ENCODE measurements at regions not wholly inside any gene's neighbourhood (a gene's known extent, or its start where the extent isn't known, plus 50 kb on each side); places are given as distances from the start of the nearest gene placed in this dataset.

DNA sequence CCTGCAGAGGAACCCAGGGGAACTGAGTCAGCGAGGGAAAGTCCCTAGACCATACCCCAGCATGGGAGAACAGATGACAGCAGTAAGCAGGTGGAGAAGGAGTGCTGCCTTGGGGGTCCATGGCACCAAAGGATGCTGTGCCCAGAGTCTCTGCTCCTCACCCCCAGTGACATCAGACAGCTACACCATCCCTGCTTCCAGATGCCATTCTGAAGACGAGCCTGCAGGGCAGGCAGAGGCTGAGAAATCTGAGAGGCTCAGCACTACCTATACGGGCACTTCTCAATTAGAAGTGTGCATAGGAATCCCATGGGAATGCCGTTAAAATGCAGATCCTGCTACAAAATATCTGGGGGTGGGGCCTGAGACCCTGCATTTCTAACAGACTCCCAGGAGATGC is 211.3 kb upstream of the NSMCE3 start:
- DNase-seq: no peak

DNA sequence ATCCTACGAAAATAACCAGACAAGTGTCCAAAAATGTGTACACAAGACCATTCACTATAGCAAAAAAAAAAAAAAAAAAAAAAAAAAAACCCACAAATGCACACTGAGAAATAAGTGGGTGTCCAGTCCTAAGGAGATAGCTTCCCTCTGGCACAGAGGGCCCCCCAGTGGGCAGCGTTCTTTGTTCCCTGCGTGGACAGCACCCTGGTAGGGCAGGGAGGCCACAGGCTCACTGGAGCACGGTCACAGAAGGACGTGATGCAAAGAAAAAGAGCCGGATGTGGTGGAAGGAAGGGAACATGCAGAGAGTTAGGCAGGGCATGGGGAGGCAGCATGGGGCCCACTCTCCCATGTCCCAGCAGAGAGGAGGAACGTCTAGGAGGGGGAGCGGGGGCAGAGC is 210.7 kb upstream of the NSMCE3 start:
- DNase-seq: no peak

DNA sequence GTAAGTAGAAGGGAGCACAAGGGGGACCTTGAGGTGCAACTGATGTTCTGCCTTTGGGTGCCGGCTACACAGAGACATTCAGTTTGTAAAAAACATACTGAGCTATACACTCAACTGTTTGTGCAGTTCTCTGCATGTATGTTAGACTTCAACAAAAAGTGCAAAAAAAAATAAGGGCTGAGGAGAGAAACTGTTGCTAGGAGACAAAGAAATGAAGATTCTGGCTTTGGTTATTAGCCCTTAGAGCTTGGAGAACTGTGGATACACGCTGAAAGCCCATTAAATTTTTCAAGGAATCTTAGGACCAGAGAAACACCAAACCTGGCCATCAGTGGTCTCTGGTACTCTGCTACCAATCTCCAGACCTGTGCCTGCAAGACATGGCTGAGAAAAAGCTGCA is 207.6 kb upstream of the NSMCE3 start:
- no peak for DNase-seq

DNA sequence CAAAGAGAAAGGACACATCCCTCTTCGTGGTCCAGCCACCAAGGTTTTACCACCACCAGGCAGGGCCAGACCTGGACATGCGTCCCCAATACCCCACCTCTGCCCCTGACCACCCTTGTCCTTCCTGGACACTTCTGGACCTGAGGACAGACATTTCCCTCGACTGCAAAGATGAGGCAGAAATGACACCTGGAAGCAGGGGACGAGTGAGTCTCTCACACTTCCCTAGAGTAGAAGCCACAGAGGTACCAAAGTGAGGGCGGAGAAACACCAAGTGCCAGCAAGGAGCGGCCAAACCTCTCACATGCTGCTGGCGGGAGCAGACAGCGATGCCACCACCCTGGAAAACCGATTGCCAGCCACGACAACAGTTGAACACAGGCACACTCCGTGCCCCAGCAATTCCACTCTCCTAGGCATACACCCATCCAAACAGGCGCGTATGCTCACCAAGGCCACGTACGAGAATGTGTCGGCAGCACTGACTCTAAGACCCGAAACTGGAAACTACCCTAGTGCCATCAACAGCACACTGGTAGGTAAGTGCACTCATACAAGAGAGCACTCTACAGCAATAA is 207.0 kb upstream of the NSMCE3 start:
- DNase-seq: no peak

DNA sequence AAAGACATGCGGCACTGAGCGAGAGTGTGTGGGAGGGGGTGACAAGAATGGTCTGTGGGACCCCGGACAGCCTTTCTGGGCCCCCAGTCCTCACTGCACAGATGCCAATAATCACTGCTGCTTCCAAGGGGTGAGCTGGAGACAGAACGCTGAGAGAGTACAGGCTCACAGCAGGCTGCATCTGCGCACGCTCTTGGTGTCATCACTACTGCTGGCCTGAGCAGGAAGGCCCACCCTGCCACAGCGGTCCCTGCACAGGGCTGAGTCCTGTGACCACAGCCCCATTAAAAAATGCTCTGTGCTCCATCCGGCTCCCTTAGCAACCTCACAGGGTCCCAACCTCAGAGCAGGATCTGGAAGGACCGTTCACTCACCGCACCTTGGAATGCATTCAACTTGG is 205.5 kb upstream of the NSMCE3 start:
- no peak for DNase-seq

DNA sequence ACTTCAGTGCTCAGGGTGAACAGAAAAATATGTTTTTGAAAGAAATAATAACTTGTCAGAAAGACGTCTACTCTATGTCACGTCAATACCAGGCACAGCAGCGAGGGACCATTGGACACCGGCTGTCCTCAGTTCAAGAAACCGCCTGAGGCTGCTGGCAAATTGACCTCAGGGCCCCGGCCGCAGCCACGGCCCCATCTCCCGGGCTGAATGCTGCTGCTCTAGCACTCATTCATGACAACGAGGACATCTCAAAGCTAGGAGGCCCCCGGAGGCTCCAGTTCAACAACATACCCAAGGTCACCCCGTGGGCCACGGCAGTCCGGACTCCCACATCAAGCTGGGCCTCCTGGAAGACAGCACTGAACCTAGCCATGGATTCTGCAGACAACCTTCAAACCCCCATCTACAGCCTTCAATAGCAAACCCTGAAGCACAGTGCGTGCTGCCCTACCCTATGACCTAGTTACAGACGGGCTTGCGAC is 204.0 kb upstream of the NSMCE3 start:
- no peak for DNase-seq

DNA sequence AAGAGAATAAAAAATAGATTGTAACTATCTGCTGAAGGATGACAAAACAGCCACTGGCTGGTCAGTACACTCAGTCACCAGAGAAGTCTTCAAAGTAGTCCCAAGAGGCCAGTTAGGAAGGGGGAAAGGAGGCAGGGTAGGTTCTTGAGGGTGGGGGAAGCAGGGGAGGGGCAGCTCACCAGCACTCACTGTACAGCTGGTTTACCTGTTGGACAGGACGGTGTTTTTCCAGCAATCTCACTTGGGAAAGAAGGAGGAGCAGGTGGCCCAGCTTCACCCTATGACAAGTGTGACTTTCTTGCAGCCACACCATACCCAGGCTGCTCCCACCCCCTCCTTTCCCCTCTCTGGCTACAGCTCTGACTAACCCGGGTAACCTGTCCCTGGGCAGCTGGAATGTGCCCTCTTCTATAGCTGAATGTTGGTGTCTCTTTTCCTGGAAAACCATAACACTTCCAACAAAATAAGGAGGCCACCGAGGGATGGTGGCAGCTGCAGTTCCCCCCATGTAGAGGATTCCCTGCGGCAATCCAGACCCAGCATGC is 203.4 kb upstream of the NSMCE3 start:
- no peak for DNase-seq

DNA sequence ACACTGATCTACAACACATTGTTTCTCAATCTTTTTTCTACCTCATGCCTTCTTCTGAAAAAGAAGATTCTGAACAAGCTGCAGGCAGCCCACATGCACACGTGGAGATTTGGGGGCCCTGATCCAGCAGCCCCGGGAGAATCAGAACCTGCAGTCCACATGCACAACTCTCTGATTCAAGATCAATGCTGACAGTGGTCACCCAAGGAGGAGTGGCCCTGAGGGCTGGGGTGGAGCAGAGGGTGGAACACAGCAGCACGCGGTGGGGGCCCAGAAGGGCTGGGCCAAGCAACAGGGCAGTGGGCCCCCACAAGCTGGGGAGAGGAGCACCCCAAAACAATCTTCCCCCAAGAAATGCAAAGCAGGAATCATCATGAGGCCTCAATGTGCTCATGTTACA is 202.1 kb upstream of the NSMCE3 start:
- DNase-seq: no peak

DNA sequence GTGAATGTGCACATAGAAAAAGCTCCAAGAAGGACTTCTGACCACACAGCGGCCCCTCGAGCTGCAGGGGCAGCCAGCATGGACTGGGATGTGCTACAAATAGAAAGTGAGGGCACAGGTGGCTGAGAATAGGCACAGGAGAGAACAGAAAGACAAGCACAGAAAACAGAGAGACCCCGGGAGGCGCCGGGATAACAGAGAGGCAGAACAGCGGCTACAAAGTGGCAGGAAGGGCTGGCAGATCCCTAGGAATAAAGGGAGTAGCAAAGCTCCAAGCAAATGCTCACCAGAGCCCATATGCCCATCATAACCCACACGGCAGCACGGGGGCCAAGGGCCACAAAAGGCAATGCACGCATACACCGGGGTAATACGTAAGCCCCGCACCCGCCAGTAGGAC is 201.7 kb upstream of the NSMCE3 start:
- DNase-seq: no peak

DNA sequence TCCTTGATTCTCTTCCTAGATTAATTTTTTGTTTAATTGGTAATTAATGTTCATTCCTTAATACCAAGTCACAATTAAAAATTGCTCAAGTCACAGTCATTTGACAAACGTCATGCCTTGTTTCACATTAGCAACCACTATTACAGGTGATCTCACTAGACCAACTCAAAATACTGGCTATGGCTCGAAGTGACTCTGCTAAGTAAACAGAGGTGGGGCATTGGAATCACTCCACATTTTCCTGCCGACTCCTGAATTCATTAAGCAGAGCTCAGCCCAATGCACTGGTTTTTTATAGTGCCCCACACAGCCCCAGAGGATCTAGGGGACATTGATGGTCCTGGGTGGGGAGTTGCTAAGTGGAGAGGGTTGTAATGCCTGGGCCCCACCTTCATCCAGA is 201.2 kb upstream of the NSMCE3 start:
- no peak for DNase-seq

DNA sequence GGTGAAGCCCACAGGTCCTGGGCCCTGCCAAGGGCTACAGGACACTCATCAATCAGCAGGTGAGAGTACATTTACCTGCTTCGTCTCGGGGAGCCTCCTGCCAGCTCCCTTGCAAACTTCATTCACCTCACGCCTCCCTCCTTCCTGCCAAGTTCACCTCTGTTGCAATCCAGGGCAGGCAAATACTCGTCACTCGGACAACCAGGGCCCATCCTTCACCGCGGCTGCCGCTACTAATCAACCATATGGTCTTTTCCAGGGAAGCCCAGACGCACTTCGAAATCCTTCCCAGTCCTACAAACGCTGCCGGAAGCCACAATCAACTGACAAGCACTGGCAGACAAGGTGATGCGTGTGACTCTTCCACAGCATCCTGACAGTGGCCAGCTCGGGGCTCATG is 200.7 kb upstream of the NSMCE3 start:
- DNase-seq: no peak

DNA sequence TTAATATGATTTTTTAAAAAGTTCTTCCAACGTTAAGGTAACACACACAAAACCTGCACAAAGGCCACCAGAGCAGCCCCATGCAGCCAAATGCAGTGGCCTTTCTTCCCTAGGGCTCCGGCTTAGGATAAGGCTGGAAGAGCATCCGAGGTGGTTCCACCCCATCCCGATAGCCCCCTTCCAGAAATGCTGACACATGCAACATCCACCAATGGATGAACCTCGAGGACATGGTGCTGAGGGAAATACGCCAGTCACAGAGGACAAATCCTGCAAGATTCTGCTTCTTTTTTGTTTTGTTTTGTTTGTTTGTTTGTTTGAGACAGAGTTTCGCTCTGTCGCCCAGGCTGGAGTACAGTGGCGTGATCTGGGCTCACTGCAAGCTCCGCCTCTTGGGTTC is 199.3 kb upstream of the NSMCE3 start:
- no peak for DNase-seq

DNA sequence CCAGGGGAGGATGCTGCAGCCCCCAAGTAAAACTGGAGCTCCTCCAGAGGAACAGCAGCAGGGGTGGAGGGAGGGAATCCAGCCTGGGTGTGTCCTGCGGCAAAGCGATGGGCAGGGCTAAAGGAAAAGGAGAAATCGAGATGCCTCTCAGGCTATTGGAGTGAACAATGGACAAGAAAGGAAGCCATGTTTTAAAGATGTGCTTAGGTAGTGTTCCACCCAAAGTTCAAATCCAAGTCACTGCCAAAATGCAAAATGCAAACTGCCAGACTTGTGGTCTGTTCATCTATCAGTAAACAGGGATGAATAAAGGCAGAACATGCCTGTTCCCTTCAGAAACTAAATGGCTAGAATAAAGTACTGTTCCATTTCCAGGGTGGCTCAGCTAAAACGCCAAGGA is 197.5 kb upstream of the NSMCE3 start:
- no peak for DNase-seq

DNA sequence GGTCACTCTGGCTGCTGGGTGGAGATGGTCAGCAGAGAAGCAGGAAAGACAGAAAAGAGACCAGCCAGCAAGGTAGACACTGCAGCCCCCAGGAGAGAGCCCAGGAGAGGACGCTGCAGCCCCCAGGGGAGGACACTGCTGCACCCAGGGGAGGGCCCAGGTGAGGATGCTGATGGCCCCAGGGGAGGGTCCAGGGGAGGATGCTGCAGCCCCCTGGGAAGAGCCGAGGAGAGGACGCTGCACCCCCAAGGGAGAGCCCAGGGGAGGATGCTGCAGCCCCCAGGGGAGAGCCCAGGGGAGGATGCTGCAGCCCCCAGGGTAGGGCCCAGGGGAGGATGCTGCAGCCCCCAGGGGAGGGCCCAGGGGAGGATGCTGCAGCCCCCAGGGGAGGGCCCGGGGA is 196.7 kb upstream of the NSMCE3 start:
- no peak for DNase-seq

DNA sequence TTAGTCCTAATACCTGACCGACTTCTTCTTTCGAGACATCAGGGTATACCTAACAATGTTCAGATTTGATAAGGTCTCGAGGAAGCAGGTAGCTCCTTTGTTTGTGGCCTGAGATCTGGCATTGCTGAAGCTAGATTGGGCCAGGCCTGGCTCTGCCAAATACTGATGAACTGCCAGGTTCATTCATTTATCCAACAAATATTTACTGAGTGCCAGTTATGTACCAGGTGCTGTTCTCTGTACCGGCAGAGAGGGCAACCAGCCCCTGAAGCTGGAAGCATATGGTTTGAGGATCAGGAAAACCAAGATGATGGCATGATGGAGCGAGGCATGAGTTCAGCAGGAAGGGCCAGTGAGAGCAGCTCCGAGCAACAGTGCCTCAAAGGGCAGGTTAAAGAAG is 196.2 kb upstream of the NSMCE3 start:
- DNase-seq: no peak

DNA sequence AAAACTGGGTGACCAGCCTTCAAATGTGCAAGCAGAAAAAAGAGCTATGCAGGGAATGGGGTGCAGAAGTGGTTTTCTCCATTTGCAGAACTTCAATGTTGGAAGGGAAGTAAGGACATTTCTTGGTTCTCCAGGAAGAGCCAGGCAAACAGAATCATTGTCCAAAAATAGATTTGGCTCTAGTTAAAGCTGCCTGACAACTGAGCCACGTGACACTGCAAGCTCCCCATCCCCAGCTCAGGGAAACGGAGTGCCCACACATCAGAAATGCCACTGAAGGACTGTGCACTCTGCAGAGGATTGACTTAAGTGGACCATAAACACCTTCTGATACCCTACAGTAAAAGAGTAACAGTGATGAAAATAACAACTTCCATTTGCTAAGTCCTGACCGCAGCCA is 195.6 kb upstream of the NSMCE3 start:
- DNase-seq: no peak

DNA sequence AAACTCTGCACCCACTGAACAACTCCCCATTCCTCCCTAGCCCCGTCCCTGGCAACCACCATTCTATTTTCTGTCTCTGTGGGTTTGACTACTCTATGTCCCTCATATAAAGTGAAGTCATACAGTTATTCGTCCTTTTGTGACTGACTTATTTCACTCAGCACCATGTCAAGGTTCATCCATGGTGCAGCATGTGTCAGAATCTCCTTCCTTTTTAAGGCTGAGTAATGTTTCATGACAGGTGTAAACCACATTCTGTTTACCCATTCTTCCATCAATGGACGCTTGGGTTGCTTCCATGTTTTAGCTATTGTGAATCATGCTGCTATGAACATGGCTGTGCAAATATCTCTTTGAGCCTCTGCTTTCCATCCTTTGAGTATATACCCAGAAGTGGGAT is 192.3 kb upstream of the NSMCE3 start:
- DNase-seq: no peak

DNA sequence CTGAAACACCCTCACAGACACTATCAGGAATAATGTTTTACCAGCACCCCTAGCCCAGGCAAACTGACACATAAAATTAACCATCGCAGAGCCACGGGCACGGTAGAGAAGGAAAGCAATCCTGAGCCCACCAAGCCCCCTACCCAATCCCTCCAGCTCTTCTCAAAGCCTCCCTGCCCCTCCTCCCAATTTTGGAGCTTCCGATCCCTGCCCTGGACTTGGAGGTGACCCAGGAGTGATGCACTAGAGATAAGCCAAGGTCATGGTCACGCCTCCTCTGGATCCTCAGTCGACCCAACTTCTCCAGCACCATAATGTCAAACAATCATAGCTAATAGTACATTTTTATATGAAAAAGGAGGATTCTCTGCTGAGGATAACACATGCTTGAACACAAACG is 188.7 kb upstream of the NSMCE3 start:
- no peak for DNase-seq

DNA sequence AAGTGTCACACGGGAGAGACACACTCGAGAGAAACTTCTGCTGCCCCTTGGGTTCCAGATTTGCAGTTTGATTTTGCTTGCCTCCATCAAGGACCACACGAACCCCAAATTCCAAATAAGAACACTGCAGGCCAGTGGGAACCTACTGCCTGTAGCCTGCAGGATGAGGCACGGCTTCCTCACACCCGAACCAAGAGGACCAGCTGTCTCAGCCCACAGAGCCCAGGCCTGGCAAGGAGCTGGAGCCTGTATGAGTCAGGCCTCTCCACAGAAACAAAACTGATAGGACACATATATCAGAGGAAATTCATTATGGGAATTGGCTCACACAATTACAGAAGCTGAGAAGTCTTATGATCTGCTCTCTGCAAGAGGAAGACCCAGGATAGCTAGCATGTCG is 188.1 kb upstream of the NSMCE3 start:
- DNase-seq: no peak

DNA sequence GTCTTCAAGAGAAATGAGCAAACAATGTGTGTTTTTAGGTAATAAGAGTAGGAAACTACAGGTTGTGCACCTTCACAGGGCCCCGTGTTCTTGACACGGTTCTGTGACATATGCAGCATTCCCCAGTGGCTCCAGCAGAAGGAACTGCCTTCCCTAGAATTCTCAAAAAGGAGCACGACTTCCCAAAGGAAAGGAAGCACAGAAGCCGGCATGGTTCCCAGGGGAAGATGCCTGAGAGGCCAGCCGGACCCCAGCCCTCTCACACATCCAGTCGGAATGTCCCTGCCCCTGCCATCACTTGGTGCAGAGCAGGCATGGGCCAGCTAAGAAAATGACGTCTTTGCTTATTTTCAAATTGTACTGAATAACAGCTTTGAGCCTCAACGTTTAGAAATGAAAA is 187.3 kb upstream of the NSMCE3 start:
- no peak for DNase-seq

DNA sequence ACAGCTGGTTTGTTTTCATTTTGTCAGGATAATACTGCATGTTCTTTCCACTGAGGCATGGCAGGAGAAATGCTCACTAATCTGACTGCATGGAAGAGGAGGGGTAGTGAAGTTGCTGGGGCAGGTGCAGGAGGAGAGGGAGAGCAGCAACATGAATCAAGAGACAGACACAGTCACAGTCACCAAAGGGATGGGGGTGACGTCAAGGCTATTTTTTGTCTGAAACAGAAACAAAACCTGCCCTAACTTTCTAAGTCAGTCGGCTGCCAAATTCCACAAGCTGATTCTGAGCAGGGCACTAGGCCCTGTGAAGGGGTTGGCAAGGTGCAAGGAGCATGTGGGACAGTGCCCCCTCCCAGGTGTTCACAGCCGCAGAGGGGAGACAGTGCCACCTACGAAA is 186.6 kb upstream of the NSMCE3 start:
- no peak for DNase-seq

DNA sequence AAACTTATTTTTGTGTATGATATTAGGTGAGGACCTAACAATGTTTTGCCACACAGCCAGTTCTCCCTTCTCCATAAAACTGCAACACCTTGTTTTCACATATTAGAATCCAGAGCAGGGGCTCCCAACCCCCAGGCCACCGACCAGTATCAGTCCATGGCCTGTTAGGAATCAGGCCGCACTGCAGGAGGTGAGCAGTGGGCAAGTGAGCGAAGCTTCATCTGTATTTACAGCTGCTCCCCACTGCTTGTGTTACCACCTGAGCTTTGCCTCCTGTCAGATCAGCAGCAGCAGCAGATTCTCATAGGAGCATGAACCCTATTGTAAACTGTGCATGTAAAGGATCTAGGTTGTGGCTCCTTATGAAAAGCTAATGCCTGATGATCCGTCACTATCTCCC is 185.9 kb upstream of the NSMCE3 start:
- no peak for DNase-seq

DNA sequence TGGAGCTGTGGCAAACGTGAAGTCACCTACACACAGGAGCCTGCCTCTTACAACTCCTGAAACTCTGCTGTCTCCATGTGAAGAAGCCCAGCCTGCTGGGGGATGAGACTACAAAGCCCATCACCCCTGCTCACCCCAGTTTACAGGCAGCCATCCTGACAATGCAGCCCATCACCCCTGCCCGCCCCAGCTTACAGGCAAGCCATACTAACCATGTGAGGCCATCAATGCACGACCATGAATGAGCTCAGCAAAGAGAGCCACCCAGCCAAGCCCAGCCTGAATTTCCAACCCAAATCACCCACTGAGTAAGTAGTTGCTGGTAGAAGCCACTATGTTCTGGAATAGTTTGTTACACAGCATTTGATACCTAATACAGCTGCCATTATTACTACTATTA is 185.4 kb upstream of the NSMCE3 start:
- DNase-seq: no peak

DNA sequence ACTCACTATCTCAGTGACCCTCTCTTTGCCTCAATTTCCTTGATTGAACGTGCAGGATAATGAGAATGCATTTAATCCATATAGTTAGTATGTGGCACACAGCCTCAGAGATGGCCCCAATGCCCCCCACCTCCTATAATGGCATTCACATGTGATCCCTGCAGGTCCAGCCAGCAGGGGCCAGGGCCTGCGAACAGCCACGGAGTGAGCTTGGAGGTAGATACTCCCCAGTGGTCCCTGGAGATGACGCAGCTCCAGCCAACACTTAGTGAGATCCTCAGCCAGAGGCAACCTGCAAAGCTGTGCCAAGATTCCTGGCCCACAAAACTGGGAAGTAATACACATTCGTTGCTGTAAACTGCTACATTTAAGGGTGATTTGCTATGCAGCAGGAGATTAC is 184.9 kb upstream of the NSMCE3 start:
- no peak for DNase-seq

DNA sequence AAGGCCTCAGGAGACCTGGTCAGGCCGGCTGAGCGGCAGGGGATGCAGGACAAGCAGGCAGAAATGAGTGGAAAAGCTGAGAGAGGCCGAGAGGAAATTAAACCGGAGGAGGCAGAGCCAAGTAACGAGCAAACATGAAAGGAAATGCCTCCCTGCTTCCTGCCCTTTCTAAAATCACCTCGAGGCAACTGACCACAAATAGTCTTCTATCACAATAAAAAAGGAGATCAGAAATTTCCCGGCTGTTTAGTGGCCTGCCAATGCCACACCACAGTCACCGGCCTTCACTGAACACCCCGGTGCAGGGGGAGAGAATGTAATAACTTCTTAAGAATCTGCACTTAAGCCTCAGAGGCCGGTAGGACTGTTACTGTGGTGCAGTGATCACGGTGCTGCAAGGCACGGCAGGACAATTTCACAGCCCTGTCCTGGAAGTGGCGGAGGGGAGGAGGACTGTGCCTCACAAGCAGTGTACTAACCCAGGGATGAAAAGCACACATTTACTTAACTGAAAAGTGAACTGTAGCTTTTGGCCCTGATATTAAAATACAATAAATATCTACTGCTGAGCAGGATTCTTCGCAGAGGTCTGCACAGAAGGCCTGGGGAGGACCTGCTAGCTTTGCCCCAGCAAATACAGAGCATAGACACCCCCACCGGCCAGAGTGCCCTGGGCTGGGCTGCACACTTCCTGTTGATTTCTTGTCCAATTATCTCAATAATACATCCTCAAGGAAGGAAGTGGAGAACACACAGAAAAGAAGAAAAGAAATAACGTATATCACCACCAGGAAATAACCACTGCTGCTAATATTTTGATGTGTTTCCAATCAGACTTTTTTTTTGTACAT is 183.5 kb upstream of the NSMCE3 start:
- peak; percentile 1 for DNase-seq
